Right lobe of liver (tissue), 6 donors: ENCODE measurements at regions not wholly inside any gene's neighbourhood (a gene's known extent, or its start where the extent isn't known, plus 50 kb on each side); places are given as distances from the start of the nearest gene placed in this dataset.

Source experiments
- ATAC-seq, 4 donors: fragments of 200-7000 bp; cut with Tn5 transposase; one replicate each; pipeline ENCODE4 v1.9.1; 2020; ENCODE audit warnings: mild to moderate bottlenecking in 4 of 4, moderate library complexity in 4 of 4
- DNase-seq, 3 donors: peaks; one replicate each; pipeline ENCODE4 v3.0.0-alpha.2; 2020
- H3K27ac ChIP-seq, 3 donors: fragments of 200-600 bp; one replicate each; pipeline ENCODE4 v1.8.0; 2022
- H3K27me3 ChIP-seq, 2 donors: fragments of 200-600 bp; one replicate each; pipeline ENCODE4 v1.8.0; 2022
- H3K36me3 ChIP-seq, 4 donors: fragments of 200-600 bp; sonication (generic) in 1 of 4; one replicate each; pipeline versions ENCODE4 v1.5.1 to v1.8.0; 2017 to 2022; ENCODE audit warnings: control low read depth in 1 of 4
- H3K4me1 ChIP-seq, 4 donors: fragments of 200-600 bp; sonication (generic) in 1 of 4; one replicate each; pipeline versions ENCODE4 v1.5.1 to v1.8.0; 2017 to 2022; ENCODE audit warnings: control low read depth in 1 of 4
- H3K4me3 ChIP-seq, 3 donors: fragments of 200-600 bp; one replicate each; pipeline ENCODE4 v1.8.0; 2022
- H3K9me3 ChIP-seq, 4 donors: fragments of 200-600 bp; sonication (generic) in 1 of 4; one replicate each; pipeline versions ENCODE4 v1.5.1 to v1.8.0; 2017 to 2022; ENCODE audit warnings: control low read depth in 1 of 4
- POLR2A ChIP-seq: fragments of 450-650 bp; IDR thresholded peaks from one replicate; pipeline ENCODE4 v1.6.1; 2017; ENCODE audit warnings: antibody characterized with exemption, mild to moderate bottlenecking
- WGBS: methylation state at CpG from one replicate; pipeline ENCODE4 v1.1.6; 2018; ENCODE audit warnings: low coverage, low lambda C conversion rate; ENCODE audit not compliant: insufficient coverage; ENCODE audit errors: missing lambda C conversion rate; 5-methylcytosine and 5-hydroxymethylcytosine counted together
- intact Hi-C, 2 donors: fragments of 100-400 bp; cut with DNase I; formaldehyde crosslinking; loops; one replicate each; pipeline versions ENCODE4 v1.11.2 to v1.14.1; 2022
- TF ChIP-seq, protein P1 (sequence below), 4 donors: fragments of 200-600 bp in 3 of 4; fragments of 450-650 bp in 1 of 4; IDR thresholded peaks; one replicate each; pipeline versions ENCODE4 v1.5.1 to v1.8.0; 2016 to 2022; ENCODE audit warnings: antibody characterized with exemption in 4 of 4, mild to moderate bottlenecking in 2 of 4
- donor health status: DM: no; HTN: yes; CAD: no.
- donor health status: DM: no; HTN: no; CAD: no.
- donor health status: DM: no; HTN: no; CAD: no.
- donor health status: DM: no; HTN: yes; CAD: no.
- donor health status: DM: no; HTN: yes; CAD: no.

GRCh38 chr12:75638792-75639191 is 127.4 kb upstream of the KRR1 start:
- H3K4me3 ChIP-seq = no peak overlapping the region
- 87% methylated on average over 7 of the region's 7 CpGs for WGBS
- no peak overlapping the region for H3K27ac ChIP-seq
- intact Hi-C loops = no loop called here
- no peaks in the 10 kb centered on the region for H3K27me3 ChIP-seq
- TF ChIP-seq, protein P1, sequence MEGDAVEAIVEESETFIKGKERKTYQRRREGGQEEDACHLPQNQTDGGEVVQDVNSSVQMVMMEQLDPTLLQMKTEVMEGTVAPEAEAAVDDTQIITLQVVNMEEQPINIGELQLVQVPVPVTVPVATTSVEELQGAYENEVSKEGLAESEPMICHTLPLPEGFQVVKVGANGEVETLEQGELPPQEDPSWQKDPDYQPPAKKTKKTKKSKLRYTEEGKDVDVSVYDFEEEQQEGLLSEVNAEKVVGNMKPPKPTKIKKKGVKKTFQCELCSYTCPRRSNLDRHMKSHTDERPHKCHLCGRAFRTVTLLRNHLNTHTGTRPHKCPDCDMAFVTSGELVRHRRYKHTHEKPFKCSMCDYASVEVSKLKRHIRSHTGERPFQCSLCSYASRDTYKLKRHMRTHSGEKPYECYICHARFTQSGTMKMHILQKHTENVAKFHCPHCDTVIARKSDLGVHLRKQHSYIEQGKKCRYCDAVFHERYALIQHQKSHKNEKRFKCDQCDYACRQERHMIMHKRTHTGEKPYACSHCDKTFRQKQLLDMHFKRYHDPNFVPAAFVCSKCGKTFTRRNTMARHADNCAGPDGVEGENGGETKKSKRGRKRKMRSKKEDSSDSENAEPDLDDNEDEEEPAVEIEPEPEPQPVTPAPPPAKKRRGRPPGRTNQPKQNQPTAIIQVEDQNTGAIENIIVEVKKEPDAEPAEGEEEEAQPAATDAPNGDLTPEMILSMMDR (IDR thresholded peaks at IDR 0.05) = no peak
- no peak for TF ChIP-seq POLR2A
- ATAC-seq = no peak
- H3K4me1 ChIP-seq = no peaks in the 10 kb centered on the region
- no peak for DNase-seq
- H3K36me3 ChIP-seq = no peaks in the 10 kb centered on the region
- H3K9me3 ChIP-seq = no peaks in the 10 kb centered on the region

GRCh38 chr12:75636607-75637006 is 125.2 kb upstream of the KRR1 start:
- WGBS = 89% methylated on average over 4 of the region's 4 CpGs
- TF ChIP-seq, protein P1 (IDR thresholded peaks at IDR 0.05) = no peak
- TF ChIP-seq POLR2A = no peak
- ATAC-seq = no peak
- intact Hi-C loops = no loop called here
- no peak for DNase-seq
- H3K27me3 ChIP-seq = no peaks in the 10 kb centered on the region
- no peaks in the 10 kb centered on the region for H3K4me1 ChIP-seq
- H3K4me3 ChIP-seq = no peak overlapping the region
- H3K27ac ChIP-seq = no peak overlapping the region
- H3K36me3 ChIP-seq = no peaks in the 10 kb centered on the region
- no peaks in the 10 kb centered on the region for H3K9me3 ChIP-seq

- H3K9me3 ChIP-seq = no peaks in the 10 kb centered on the region
- H3K4me1 ChIP-seq = no peaks in the 10 kb centered on the region
- no peak overlapping the region for H3K4me3 ChIP-seq
- H3K27ac ChIP-seq = no peak overlapping the region
- no peaks in the 10 kb centered on the region for H3K36me3 ChIP-seq
- DNase-seq (no peak), ATAC-seq (no peak)
- TF ChIP-seq, protein P1 (IDR thresholded peaks at IDR 0.05) = no peak
- TF ChIP-seq POLR2A = no peak
- intact Hi-C loops = no loop called here
- WGBS = 69% methylated on average over 6 of the region's 6 CpGs
- H3K27me3 ChIP-seq = no peaks in the 10 kb centered on the region
Measured at GRCh38 chr12:75635606-75636444, 124.4 kb upstream of the KRR1 start.

DNA sequence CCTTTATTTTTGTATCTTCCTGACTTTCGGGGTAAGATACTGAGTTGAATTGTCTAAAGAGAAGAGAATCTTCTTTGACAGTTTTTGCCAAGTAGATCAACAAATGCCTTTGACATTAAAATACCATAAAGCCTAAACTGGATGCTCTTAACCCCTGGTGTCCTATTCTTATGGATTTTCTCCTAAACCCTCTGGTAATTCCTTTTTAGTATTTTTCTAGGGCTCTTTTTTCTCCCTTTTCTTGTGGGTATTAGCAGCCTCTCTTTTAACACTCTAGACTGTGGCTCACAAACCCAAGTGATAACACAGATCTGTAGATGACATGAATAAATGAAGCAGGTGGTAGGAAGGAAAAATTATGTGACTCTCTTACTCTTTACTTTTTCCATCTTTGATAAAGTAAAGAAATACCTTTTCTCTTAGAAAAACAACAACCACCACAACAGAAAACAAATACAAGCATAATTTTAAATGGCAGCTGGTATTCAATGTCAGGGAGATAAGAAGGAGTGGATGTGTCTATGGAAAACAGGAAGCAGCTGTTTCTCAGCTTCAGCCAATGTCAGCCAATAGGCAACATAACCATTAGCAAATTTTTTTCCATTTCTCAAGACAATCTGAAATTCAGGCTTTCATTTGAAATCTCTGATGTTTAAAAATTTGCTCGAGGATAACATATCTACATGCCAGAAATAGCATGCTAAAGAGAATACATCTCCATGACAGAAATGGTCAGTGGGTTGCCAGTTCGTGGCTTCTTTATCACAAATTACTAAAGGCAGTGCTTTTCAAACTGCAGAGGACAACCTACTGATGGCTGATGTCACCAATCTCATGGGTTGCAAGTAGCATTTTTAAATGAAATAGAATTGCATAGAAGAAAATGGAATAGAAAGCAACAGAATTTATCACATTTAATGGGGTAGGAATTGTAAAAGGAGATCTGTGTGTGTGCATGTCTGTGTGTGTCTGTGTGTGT is 123.1 kb upstream of the KRR1 start:
- no peak for ATAC-seq
- H3K36me3 ChIP-seq = no peaks in the 10 kb centered on the region
- H3K4me1 ChIP-seq = no peaks in the 10 kb centered on the region
- H3K9me3 ChIP-seq = no peaks in the 10 kb centered on the region
- WGBS = 60% methylated on average over 3 of the region's 3 CpGs
- no peak for DNase-seq
- no peak overlapping the region for H3K4me3 ChIP-seq
- intact Hi-C loops = no loop called here
- no peaks in the 10 kb centered on the region for H3K27me3 ChIP-seq
- H3K27ac ChIP-seq = no peak overlapping the region
- TF ChIP-seq, protein P1 (IDR thresholded peaks at IDR 0.05) = no peak
- no peak for TF ChIP-seq POLR2A
